EL (cell line): ENCODE measurements at regions not wholly inside any gene's neighbourhood (a gene's known extent, or its start where the extent isn't known, plus 50 kb on each side); places are given as distances from the start of the nearest gene placed in this dataset.

Experiments
- DNase-seq: peaks from one replicate; pipeline ENCODE4 v3.0.0-alpha.2; 2016

- peak; percentile 93 for DNase-seq
Observed at GRCh38 chr10:21315645-21316220, 209.7 kb downstream of the SKIDA1 start.

- DNase-seq, result peak; percentile 81
Observed at GRCh38 chr10:21314906-21315644, 210.4 kb downstream of the SKIDA1 start.

DNA sequence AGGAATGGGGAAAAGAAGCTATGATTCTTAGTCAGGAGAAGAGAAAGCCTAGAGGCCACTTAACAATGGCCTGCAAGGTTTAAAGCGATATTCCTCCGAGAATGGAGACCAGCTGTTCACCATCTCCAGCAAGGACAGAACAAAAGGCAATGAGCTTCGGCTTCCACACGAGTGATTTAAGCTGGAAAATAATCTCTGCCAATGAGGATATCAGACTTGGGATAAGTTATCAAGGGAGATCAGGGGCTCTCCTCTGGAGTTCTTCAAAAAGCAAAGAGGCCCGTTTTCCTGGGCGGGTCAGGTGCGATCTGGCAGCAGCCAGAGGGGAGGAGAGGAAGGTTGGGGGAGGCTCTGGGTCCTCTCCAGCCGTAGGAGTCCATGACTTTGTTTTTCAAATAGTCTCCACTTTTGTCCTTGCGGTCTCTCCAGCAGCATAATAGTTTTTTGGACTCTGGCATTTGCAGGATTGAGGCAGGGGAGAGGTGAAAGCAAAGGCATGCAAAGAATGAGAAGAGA lies 211.3 kb downstream of the SKIDA1 start:
- no peak for DNase-seq

- no peak for DNase-seq
Observed at GRCh38 chr10:21313691-21314090, 211.8 kb downstream of the SKIDA1 start.

DNA sequence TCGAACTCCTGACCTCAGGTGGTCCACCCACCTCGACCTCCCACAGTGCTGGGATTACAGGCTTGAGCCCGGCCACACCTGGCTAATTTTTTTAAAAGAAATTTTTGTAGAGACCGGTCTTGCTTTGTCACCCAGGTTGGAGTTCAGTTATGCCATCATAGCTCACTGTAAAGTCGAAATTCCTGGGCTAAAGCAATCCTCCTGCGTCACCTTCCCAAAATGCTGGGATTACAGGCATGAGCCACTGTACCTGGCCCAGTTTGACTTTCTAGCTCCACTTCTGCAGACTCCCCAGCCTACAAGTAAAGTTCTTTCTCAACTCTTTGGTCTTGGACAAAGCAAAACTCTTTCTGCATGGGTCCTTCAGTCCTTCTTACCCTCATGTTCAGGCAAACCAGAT lies 214.1 kb downstream of the SKIDA1 start:
- no peak for DNase-seq

GRCh38 chr10:21309427-21309826 lies 216.1 kb downstream of the SKIDA1 start:
- DNase-seq, result no peak

- DNase-seq, result no peak
Observed at GRCh38 chr10:21308946-21309345, 216.5 kb downstream of the SKIDA1 start.

DNA sequence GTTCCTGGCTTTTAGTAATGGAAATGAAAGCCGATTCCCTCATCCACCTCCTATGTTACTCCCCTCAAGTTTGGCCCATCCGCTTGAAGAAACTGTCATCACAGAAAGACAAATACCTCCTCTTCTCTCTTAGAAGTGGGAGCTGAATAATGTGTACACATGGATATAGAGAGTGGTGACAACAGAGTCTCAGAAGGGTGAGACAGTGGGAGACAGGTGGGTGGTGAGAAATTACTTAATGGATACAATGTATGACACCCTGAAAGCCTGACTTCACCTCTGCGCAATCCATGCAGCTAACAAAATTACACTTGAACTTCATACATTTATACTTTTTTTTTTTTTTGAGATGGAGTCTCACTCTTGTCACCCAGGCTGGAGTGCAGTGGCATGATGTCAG lies 217.5 kb downstream of the SKIDA1 start:
- DNase-seq, result no peak

DNA sequence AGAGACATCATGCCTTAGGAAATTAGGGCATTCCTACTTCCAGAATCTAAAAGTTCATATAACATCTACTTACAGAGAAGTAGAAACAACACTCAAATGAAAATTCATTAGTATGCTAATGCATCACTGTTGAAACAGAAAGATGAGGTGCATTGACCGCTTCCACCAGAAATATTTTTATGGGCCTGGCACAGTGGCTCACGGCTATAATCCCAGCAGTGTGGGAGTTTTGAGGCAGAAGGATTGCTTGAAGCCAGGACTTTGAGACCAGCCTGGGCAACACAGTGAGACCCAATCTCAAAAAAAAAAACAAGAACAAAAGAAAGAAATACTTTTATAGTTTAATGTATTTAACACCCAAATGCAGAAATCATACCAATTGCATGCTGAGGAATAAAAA lies 220.9 kb downstream of the SKIDA1 start:
- DNase-seq, result no peak

GRCh38 chr10:21304198-21304597 lies 221.3 kb downstream of the SKIDA1 start:
- no peak for DNase-seq

- DNase-seq, result no peak
Observed at GRCh38 chr10:21300551-21300950, 224.9 kb downstream of the SKIDA1 start.

GRCh38 chr10:21299330-21299729 lies 226.2 kb downstream of the SKIDA1 start:
- no peak for DNase-seq

GRCh38 chr10:21298701-21299100 lies 226.8 kb downstream of the SKIDA1 start:
- DNase-seq, result no peak

DNA sequence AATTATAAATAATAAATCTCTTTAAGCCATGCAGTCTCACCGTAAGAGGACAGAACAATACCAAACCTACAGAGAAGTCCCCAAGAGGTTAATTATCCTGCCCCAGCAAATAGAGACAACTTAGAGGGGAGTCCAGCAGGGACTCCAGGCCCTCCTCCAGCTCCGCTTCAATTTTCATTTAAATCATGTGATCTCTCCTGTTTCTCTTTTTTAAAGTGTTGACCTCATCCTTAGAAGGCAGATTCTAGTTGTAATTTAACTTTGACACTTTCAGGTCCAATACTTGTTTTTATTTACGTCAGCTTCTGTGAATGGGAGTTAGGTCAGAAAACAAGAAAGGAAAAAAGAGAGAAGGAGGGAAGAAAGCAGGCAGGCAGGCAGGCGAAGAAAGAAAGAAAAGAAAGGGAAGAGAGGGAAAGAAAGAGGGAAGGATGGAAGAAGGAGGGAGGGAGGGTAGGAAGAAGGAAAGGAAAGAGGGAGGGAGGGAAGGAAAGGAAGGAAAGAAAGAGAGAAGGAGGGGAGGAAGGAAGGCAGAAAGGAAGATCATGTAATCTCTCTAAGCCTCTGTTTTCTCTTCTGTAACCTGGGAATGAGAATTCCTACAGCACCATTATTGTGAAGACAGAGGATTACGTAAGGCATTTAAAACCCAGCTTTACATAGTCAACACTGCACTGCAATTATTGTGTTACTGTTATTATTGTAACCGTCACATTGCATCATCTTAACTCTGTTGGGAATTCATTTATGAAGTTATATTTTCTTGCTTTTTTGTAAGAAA lies 227.7 kb downstream of the SKIDA1 start:
- DNase-seq, result no peak

- no peak for DNase-seq
Observed at GRCh38 chr10:21296575-21297355, 228.7 kb downstream of the SKIDA1 start.

- no peak for DNase-seq
Observed at GRCh38 chr10:21293518-21294356, 231.7 kb downstream of the SKIDA1 start.

DNA sequence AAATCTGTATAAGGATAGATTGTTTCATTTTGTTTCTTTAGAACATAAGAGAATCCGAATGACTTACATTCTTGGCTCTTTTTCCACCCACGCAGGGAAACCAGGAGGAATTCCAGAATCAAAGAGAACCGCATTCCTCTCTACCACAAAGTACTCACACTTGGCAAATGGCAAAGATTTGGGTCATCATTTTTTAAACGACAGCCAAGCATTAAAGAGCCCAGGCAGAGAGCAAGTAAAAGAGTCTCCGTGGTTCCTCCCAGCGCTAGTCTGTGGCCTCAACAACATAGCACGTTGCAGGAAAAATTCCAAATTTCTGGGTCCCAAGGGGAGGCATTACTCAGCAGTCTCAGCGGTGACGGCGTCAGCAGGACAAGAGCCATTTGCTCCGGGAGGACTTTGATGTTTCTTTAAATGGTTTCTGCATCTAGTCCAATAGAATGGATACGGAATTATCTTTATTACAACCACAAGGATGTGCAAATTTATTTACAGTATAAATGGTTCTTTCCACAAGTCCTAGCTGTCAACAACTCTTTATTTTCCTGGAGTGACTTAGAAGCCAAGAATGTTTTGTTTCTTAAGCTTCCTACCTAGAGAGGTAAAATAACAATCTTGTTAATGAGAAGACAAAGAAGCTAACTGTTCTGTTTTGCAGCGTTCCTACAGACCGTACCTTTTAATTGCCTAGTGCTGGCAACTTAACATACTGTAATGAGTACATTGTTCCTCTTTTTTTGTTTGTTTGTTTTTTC lies 232.5 kb downstream of the SKIDA1 start:
- peak; percentile 98 for DNase-seq

- no peak for DNase-seq
Observed at GRCh38 chr10:21290499-21291160, 234.9 kb downstream of the SKIDA1 start.

- DNase-seq, result no peak
Observed at GRCh38 chr10:21289961-21290360, 235.5 kb downstream of the SKIDA1 start.

- no peak for DNase-seq
Observed at GRCh38 chr10:21289271-21289670, 236.2 kb downstream of the SKIDA1 start.
